MM.1S (cell line): ENCODE measurements at regions not wholly inside any gene's neighbourhood (a gene's known extent, or its start where the extent isn't known, plus 50 kb on each side); places are given as distances from the start of the nearest gene placed in this dataset.

Experiments used
- DNase-seq: peaks from one replicate; pipeline ENCODE4 v3.0.0-alpha.2; 2015
- H2AFZ ChIP-seq: fragments of 300-600 bp; sonication (generic); 2 replicates; pipeline ENCODE4 v1.6.0; 2016; ENCODE audit warnings: antibody characterized with exemption, low read length
- H3F3A ChIP-seq: fragments of 300-600 bp; sonication (generic); 2 replicates; pipeline ENCODE4 v1.6.1; 2016; ENCODE audit warnings: mild to moderate bottlenecking, antibody characterized with exemption, low read length, moderate library complexity, mixed read lengths; ENCODE audit not compliant: insufficient read depth
- H3K27ac ChIP-seq: fragments of 300-600 bp; sonication (generic); 2 replicates; pipeline ENCODE4 v1.5.1; 2016; ENCODE audit warnings: mild to moderate bottlenecking, low read length
- H3K27me3 ChIP-seq: fragments of 300-600 bp; sonication (generic); replicated peaks from 2 replicates; pipeline ENCODE4 v1.6.0; 2016; ENCODE audit warnings: low read length; ENCODE audit not compliant: insufficient read depth
- H3K36me3 ChIP-seq: fragments of 300-600 bp; sonication (generic); replicated peaks from 2 replicates; pipeline ENCODE4 v1.6.1; 2016; ENCODE audit warnings: mild to moderate bottlenecking, low read length, mixed read lengths; ENCODE audit not compliant: insufficient read depth
- H3K4me1 ChIP-seq: fragments of 300-600 bp; sonication (generic); 2 replicates; pipeline ENCODE4 v1.6.1; 2016; ENCODE audit warnings: low read length, mixed read lengths
- H3K4me2 ChIP-seq: fragments of 300-600 bp; sonication (generic); 2 replicates; pipeline ENCODE4 v1.6.0; 2016; ENCODE audit warnings: low read depth, low read length
- H3K4me3 ChIP-seq: fragments of 300-600 bp; sonication (generic); 2 replicates; pipeline ENCODE4 v1.5.1; 2016; ENCODE audit warnings: low read length, mixed read lengths
- H3K79me2 ChIP-seq: fragments of 300-600 bp; sonication (generic); 2 replicates; pipeline ENCODE4 v1.6.1; 2016; ENCODE audit warnings: mixed run types, low read length, mixed read lengths
- H3K9ac ChIP-seq: fragments of 300-600 bp; sonication (generic); 2 replicates; pipeline ENCODE4 v1.6.1; 2016; ENCODE audit warnings: low read length, mixed read lengths
- H3K9me2 ChIP-seq: fragments of 300-600 bp; sonication (generic); replicated peaks from 2 replicates; pipeline ENCODE4 v1.6.1; 2016; ENCODE audit warnings: mild to moderate bottlenecking, low read length, mixed read lengths; ENCODE audit not compliant: insufficient read depth
- H3K9me3 ChIP-seq: fragments of 300-600 bp; sonication (generic); replicated peaks from 2 replicates; pipeline ENCODE4 v1.6.1; 2016; ENCODE audit warnings: mild to moderate bottlenecking, low read length, mixed read lengths; ENCODE audit not compliant: insufficient read depth
- H4K20me1 ChIP-seq: fragments of 300-600 bp; sonication (generic); 2 replicates; pipeline ENCODE4 v1.6.1; 2016; ENCODE audit warnings: mild to moderate bottlenecking, low read length, moderate library complexity, mixed read lengths; ENCODE audit not compliant: insufficient read depth
- CTCF ChIP-seq: fragments of 300-600 bp; sonication (generic); IDR thresholded peaks from 2 replicates; pipeline ENCODE4 v1.5.1; 2016; ENCODE audit warnings: antibody characterized with exemption, low read length, mixed read lengths
- EZH2 ChIP-seq: fragments of 300-600 bp; sonication (generic); optimal IDR thresholded peaks from 2 replicates; pipeline ENCODE3; 2017; ENCODE audit warnings: low read depth, mild to moderate bottlenecking, antibody characterized with exemption, low read length, mixed read lengths
- EZH2phosphoT487 ChIP-seq: fragments of 300-600 bp; sonication (generic); IDR thresholded peaks from 2 replicates; pipeline ENCODE4 v1.6.1; 2018; ENCODE audit warnings: antibody characterized with exemption, low read length

GRCh38 chr15:38029736-38030135 lies 95.3 kb downstream of the TMCO5A start:
- H3K4me1 ChIP-seq = 0 out of 2 replicates have a peak, but pooled peaks cover 1% of the 10 kb centered on the region
- no peaks in the 10 kb centered on the region for H4K20me1 ChIP-seq
- no peak overlapping the region for H2AFZ ChIP-seq
- no peaks in the 10 kb centered on the region for H3F3A ChIP-seq
- H3K27me3 ChIP-seq = no peaks in the 10 kb centered on the region
- H3K9ac ChIP-seq = no peak overlapping the region
- H3K4me3 ChIP-seq = no peak overlapping the region
- no peaks in the 10 kb centered on the region for H3K36me3 ChIP-seq
- DNase-seq = no peak
- no peaks in the 10 kb centered on the region for H3K79me2 ChIP-seq
- H3K9me2 ChIP-seq = no peaks in the 10 kb centered on the region
- no peak overlapping the region for H3K4me2 ChIP-seq
- TF ChIP-seq EZH2 (no peak), EZH2phosphoT487 (no peak), CTCF (no peak)
- H3K27ac ChIP-seq = no peak overlapping the region
- H3K9me3 ChIP-seq = no peaks in the 10 kb centered on the region

GRCh38 chr15:38030609-38031008 lies 96.2 kb downstream of the TMCO5A start:
- TF ChIP-seq EZH2phosphoT487 (no peak), CTCF (no peak), EZH2 (no peak)
- H3K79me2 ChIP-seq = no peaks in the 10 kb centered on the region
- no peaks in the 10 kb centered on the region for H3K36me3 ChIP-seq
- no peaks in the 10 kb centered on the region for H4K20me1 ChIP-seq
- H3K4me3 ChIP-seq = no peak overlapping the region
- H2AFZ ChIP-seq = no peak overlapping the region
- no peaks in the 10 kb centered on the region for H3F3A ChIP-seq
- no peaks in the 10 kb centered on the region for H3K9me3 ChIP-seq
- H3K9me2 ChIP-seq = no peaks in the 10 kb centered on the region
- no peak overlapping the region for H3K4me2 ChIP-seq
- H3K4me1 ChIP-seq = no peaks in the 10 kb centered on the region
- H3K27me3 ChIP-seq = no peaks in the 10 kb centered on the region
- no peak overlapping the region for H3K9ac ChIP-seq
- no peak for DNase-seq
- H3K27ac ChIP-seq = no peak overlapping the region

- Histone ChIP-seq H3K4me1 (no peaks in the 10 kb centered on the region), H3K4me3 (no peak overlapping the region), H3K9ac (no peak overlapping the region), H3K9me2 (no peaks in the 10 kb centered on the region), H3K27ac (no peak overlapping the region), H3F3A (no peaks in the 10 kb centered on the region), H3K27me3 (no peaks in the 10 kb centered on the region), H3K79me2 (no peaks in the 10 kb centered on the region), H4K20me1 (no peaks in the 10 kb centered on the region), H3K9me3 (no peaks in the 10 kb centered on the region), H2AFZ (no peak overlapping the region), H3K4me2 (no peak overlapping the region), H3K36me3 (no peaks in the 10 kb centered on the region)
- TF ChIP-seq EZH2 (no peak), CTCF (no peak), EZH2phosphoT487 (no peak)
- no peak for DNase-seq
Measured at GRCh38 chr15:38035701-38036100, 101.3 kb downstream of the TMCO5A start.
